Aorta (tissue), 5 donors: ENCODE measurements at regions not wholly inside any gene's neighbourhood (a gene's known extent, or its start where the extent isn't known, plus 50 kb on each side); places are given as distances from the start of the nearest gene placed in this dataset.

ENCODE experiments used
- ATAC-seq: fragments of 200-7000 bp; cut with Tn5 transposase; one replicate; pipeline ENCODE4 v1.9.1; 2022; ENCODE audit warnings: moderate library complexity; ENCODE audit not compliant: low FRiP score
- DNase-seq, 2 donors: peaks; one replicate each; pipeline ENCODE4 v3.0.0-alpha.2; 2020
- H3K27ac ChIP-seq, 2 donors: one replicate each; pipeline ENCODE4 v1.5.1; 2013; ENCODE audit warnings: low read length in 2 of 2, mild to moderate bottlenecking in 2 of 2, moderate library complexity in 2 of 2, control low read depth in 1 of 2, inconsistent platforms in 1 of 2, low read depth in 1 of 2
- H3K27me3 ChIP-seq, 2 donors: one replicate each; pipeline ENCODE4 v1.6.1; 2013; ENCODE audit warnings: control low read depth in 1 of 2, low read length in 1 of 2, mild to moderate bottlenecking in 1 of 2, moderate library complexity in 1 of 2; ENCODE audit not compliant: insufficient read depth in 2 of 2, control insufficient read depth in 1 of 2
- H3K36me3 ChIP-seq, 2 donors: one replicate each; pipeline ENCODE4 v1.6.1; 2013; ENCODE audit warnings: control low read depth in 1 of 2, low read length in 1 of 2, mild to moderate bottlenecking in 1 of 2; ENCODE audit not compliant: insufficient read depth in 2 of 2, control insufficient read depth in 1 of 2
- H3K4me1 ChIP-seq, 2 donors: one replicate each; pipeline ENCODE4 v1.6.1; 2013; ENCODE audit warnings: low read length in 2 of 2, control low read depth in 1 of 2, mild to moderate bottlenecking in 1 of 2, moderate library complexity in 1 of 2; ENCODE audit not compliant: insufficient read depth in 2 of 2, control insufficient read depth in 1 of 2
- H3K4me3 ChIP-seq, 2 donors: one replicate each; pipeline ENCODE4 v1.5.1; 2013; ENCODE audit warnings: low read length in 2 of 2, control low read depth in 1 of 2, mild to moderate bottlenecking in 1 of 2
- H3K9me3 ChIP-seq: one replicate; pipeline ENCODE4 v1.6.1; 2013; ENCODE audit warnings: mild to moderate bottlenecking, low read length; ENCODE audit not compliant: control insufficient read depth
- WGBS, 2 donors: extraction: QIAGEN DNeasy Blood & Tissue Kit; methylation state at CpG; one replicate each; pipeline ENCODE4 v1.1.7; 2013; 5-methylcytosine and 5-hydroxymethylcytosine counted together
- intact Hi-C, 2 donors: fragments of 100-400 bp; cut with DNase I; formaldehyde crosslinking; loops; one replicate each; pipeline versions ENCODE4 v1.14.2 to v1.15.0; 2022
- donor health status: healthy with polysubstance abuse.
- donor health status: Bipolar disorder and iron deficiency.
- donor health status: DM: no; HTN: no; CAD: no.
- donor health status: DM: no; HTN: no; CAD: no.
- donor health status: DM: yes; HTN: yes; CAD: no.

DNA sequence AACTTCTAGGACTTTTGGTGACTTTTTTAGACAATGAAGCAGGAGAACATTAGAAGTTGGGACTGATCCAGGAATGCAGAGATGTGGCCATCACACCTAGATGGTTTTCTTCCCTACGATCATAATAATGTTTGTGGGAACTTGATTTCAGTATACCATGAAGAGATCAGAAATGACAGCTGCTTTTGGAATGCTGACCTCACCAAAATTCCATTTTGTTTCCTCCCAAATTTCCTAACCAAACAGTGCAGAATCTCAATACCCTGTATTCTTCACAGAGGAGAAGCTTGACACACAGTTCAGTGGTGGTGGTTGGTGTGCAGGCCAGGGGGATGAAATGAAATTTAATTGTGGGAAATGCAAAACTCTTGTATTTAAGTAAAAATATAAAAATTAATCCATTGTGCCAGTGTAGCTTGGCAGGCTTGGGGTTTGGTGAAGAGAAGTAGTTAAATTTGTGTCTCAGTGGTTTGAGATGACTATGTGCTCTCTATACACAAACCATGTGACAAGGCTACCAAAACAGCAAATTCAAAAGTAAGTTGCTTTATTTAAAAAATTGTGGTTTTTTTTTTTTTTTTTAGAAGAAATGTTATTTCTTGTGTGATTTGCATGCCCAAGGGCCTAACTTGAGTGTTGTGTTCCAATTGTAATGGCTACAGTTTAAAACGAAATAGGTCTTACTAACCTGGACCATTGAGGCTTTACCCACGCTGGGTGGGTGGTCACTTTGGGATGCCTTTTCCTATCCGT, 252.4 kb downstream of the LPIN1 start:
- no peak for ATAC-seq
- WGBS, 2 donors, result 96% methylated on average over 4 of the region's 4 CpGs
- no peaks in the 10 kb centered on the region for H3K4me1 ChIP-seq
- intact Hi-C loops, result no loop called here
- no peaks in the 10 kb centered on the region for H3K36me3 ChIP-seq
- no peak overlapping the region for H3K4me3 ChIP-seq
- H3K27me3 ChIP-seq, result no peaks in the 10 kb centered on the region
- DNase-seq, result no peak
- H3K9me3 ChIP-seq, result no peaks in the 10 kb centered on the region
- no peak overlapping the region for H3K27ac ChIP-seq

- 93 to 100% methylated on average over 1 of the region's 1 CpG for WGBS, 2 donors
- H3K27me3 ChIP-seq, result no peaks in the 10 kb centered on the region
- intact Hi-C loops, result no loop called here
- H3K36me3 ChIP-seq, result no peaks in the 10 kb centered on the region
- H3K27ac ChIP-seq, result no peak overlapping the region
- no peaks in the 10 kb centered on the region for H3K9me3 ChIP-seq
- DNase-seq (no peak), ATAC-seq (no peak)
- no peaks in the 10 kb centered on the region for H3K4me1 ChIP-seq
- H3K4me3 ChIP-seq, result no peak overlapping the region
Observed at GRCh38 chr2:12001621-12002020, 255.2 kb downstream of the LPIN1 start.

DNA sequence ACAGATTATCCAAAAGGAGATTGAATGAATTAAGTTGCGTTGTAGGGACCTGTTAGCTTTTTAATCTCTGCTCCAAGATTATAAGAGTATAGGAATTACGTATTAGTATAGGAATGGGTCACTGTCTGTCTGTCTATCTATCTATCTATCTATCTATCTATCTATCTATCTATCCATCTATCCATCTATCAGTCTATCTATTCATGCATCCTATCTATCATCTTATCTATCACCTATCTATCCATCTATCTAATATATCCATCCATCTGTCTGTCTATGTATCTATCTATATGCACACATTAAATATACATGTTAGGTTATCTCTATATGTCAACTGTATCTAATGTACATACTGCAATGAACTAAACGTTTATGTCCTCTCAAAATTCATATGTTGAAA, 255.8 kb downstream of the LPIN1 start:
- WGBS, 2 donors, result 59 to 78% methylated on average over 3 of the region's 3 CpGs
- Histone ChIP-seq H3K36me3 (no peaks in the 10 kb centered on the region), H3K9me3 (no peaks in the 10 kb centered on the region), H3K4me1 (no peaks in the 10 kb centered on the region), H3K27ac (no peak overlapping the region), H3K4me3 (no peak overlapping the region), H3K27me3 (no peaks in the 10 kb centered on the region)
- no peak for DNase-seq
- no peak for ATAC-seq
- intact Hi-C loops, result no loop called here

GRCh38 chr2:12004713-12005112, 258.3 kb downstream of the LPIN1 start:
- no peak for DNase-seq
- no peaks in the 10 kb centered on the region for H3K36me3 ChIP-seq
- intact Hi-C loops, result no loop called here
- no peaks in the 10 kb centered on the region for H3K27me3 ChIP-seq
- no peak overlapping the region for H3K27ac ChIP-seq
- no peak overlapping the region for H3K4me3 ChIP-seq
- WGBS, 2 donors, result 97 to 98% methylated on average over 6 of the region's 6 CpGs
- H3K9me3 ChIP-seq, result no peaks in the 10 kb centered on the region
- ATAC-seq, result no peak
- H3K4me1 ChIP-seq, result no peaks in the 10 kb centered on the region

GRCh38 chr2:12005886-12006681, 259.7 kb downstream of the LPIN1 start:
- ATAC-seq (no peak), DNase-seq (no peak)
- Histone ChIP-seq H3K27ac (no peak overlapping the region), H3K27me3 (no peaks in the 10 kb centered on the region), H3K9me3 (no peaks in the 10 kb centered on the region), H3K4me3 (no peak overlapping the region), H3K4me1 (no peaks in the 10 kb centered on the region), H3K36me3 (no peaks in the 10 kb centered on the region)
- intact Hi-C loops, result no loop called here
- 69 to 74% methylated on average over 8 of the region's 8 CpGs for WGBS, 2 donors

GRCh38 chr2:12006850-12007249, 260.4 kb downstream of the LPIN1 start:
- intact Hi-C loops, result no loop called here
- Histone ChIP-seq H3K4me1 (no peaks in the 10 kb centered on the region), H3K27ac (no peak overlapping the region), H3K27me3 (no peaks in the 10 kb centered on the region), H3K9me3 (no peaks in the 10 kb centered on the region), H3K36me3 (no peaks in the 10 kb centered on the region), H3K4me3 (no peak overlapping the region)
- 33 to 42% methylated on average over 4 of the region's 4 CpGs for WGBS, 2 donors
- DNase-seq, result no peak
- no peak for ATAC-seq

GRCh38 chr2:12007282-12007681, 260.9 kb downstream of the LPIN1 start:
- no peaks in the 10 kb centered on the region for H3K36me3 ChIP-seq
- no peak for DNase-seq
- intact Hi-C loops, result no loop called here
- ATAC-seq, result no peak
- no peak overlapping the region for H3K27ac ChIP-seq
- H3K9me3 ChIP-seq, result no peaks in the 10 kb centered on the region
- H3K4me3 ChIP-seq, result no peak overlapping the region
- no peaks in the 10 kb centered on the region for H3K27me3 ChIP-seq
- WGBS, 2 donors, result 95 to 97% methylated on average over 1 of the region's 1 CpG
- H3K4me1 ChIP-seq, result no peaks in the 10 kb centered on the region

DNA sequence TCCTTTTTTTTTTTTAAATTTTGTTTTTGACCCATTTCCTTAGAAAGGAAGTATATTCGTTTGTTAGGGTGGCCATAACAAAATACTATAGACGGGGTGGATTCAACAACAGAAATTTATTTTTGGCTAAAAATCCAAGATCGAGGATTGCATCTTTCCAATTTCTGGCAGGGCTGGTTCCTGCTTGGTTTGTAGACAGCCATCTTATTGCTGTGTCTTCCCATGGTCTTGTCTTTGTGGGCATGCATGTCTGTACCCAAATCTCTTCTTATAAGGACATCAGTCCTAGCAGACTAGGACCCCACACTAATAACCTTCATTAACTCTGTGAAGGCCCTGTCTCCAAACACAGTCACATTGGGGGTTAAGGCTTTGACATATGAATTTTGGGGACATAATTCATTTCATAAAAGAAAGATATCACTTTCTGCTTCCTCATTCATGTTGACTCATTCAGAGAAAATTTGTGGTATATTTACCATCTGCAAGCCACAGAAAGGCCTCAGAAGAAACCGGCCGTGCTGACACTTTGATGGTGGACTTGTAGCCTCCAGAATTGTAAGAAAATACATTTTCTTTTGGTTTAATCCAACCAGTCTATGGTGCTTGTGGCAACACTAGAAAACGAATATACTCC, 262.1 kb downstream of the LPIN1 start:
- H3K27ac ChIP-seq, result no peak overlapping the region
- no peaks in the 10 kb centered on the region for H3K27me3 ChIP-seq
- H3K4me3 ChIP-seq, result no peak overlapping the region
- ATAC-seq (no peak), DNase-seq (no peak)
- intact Hi-C loops, result no loop called here
- no peaks in the 10 kb centered on the region for H3K36me3 ChIP-seq
- WGBS, 2 donors, result 78 to 80% methylated on average over 6 of the region's 6 CpGs
- no peaks in the 10 kb centered on the region for H3K9me3 ChIP-seq
- H3K4me1 ChIP-seq, result no peaks in the 10 kb centered on the region
